ENCODE measurements at regions not wholly inside any gene's neighbourhood (a gene's known extent, or its start where the extent isn't known, plus 50 kb on each side); places are given as distances from the start of the nearest gene placed in this dataset.

DNA sequence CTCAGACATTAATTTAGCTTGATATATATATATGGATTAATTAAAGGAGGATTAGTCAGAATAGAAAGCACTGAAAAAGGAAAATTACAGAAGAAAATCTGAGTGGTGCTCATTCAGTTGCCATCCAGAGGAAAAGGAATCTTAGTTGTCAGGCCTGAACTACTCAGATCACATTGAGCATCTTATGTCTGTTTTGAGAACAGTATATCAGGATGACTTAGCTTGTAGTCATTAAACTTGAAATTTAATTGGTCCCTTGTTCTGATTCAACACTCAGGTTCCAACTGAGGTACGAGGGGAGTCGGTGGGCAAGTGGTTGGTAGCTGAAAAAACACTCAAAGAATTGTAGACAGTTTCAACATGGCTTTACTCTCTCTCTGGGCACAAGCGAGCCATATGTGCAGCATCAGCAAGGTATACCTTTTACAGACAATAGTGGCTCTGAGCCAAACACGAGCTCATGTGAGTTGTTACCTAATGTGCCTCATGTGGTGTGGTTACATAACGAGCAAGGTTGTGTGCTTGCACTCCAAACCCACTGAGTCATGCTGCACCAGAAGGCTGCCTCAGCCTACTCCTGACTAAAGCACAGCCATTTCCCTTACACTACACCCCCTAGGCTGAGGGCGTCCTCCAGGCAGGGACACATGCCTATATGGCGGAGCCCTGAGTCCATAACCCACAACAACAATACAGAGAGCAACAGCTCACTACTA is 73.0 kb upstream of the HMGN3 start:
- ATAC-seq, result no peak
- Histone ChIP-seq H3K36me3 (replicated peaks in 1 of 2; ENCODE audit: insufficient read depth in 1 of 2, low read depth in 2 of 2) (no peaks in the 10 kb centered on the region), H3K27me3 (no peaks in the 10 kb centered on the region), H3K9me3 (no peaks in the 10 kb centered on the region), H3K27ac (no peak overlapping the region), H3K4me3 (no peak overlapping the region), H3K4me1 (no peaks in the 10 kb centered on the region)
- peak in 2 of 4 donors; percentile 7 to 42 for DNase-seq
- no peak for TF ChIP-seq POLR2A (IDR thresholded peaks at IDR 0.05)
- TF ChIP-seq, protein P1, sequence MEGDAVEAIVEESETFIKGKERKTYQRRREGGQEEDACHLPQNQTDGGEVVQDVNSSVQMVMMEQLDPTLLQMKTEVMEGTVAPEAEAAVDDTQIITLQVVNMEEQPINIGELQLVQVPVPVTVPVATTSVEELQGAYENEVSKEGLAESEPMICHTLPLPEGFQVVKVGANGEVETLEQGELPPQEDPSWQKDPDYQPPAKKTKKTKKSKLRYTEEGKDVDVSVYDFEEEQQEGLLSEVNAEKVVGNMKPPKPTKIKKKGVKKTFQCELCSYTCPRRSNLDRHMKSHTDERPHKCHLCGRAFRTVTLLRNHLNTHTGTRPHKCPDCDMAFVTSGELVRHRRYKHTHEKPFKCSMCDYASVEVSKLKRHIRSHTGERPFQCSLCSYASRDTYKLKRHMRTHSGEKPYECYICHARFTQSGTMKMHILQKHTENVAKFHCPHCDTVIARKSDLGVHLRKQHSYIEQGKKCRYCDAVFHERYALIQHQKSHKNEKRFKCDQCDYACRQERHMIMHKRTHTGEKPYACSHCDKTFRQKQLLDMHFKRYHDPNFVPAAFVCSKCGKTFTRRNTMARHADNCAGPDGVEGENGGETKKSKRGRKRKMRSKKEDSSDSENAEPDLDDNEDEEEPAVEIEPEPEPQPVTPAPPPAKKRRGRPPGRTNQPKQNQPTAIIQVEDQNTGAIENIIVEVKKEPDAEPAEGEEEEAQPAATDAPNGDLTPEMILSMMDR (IDR thresholded peaks at IDR 0.05), result no peak
- intact Hi-C loops (cut with DNase I), result no loop called here
- 77 to 82% methylated on average over 5 to 7 of the region's 7 CpGs for WGBS, 2 donors

DNA sequence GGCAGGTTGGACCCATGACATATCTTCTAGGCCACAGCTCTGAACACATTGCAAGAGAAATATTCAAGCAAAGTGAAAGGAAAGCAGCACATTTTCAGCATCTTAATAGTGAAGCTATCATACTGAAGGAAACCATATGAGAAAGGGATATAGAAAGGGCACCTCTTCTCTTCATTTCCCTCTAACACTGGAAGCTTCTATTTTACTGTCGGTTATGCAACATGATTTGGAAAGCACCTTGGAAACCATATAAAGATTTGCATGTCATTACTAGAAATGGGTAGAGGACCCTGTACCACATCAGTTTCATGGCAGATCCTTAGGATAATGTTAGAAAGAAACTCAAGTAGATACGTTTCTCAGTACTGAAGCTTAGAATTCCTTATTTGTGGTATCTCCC is 70.5 kb upstream of the HMGN3 start:
- DNase-seq, result no peak
- WGBS, 2 donors, result 73 to 74% methylated on average over 2 of the region's 2 CpGs
- no peak for ATAC-seq

DNA sequence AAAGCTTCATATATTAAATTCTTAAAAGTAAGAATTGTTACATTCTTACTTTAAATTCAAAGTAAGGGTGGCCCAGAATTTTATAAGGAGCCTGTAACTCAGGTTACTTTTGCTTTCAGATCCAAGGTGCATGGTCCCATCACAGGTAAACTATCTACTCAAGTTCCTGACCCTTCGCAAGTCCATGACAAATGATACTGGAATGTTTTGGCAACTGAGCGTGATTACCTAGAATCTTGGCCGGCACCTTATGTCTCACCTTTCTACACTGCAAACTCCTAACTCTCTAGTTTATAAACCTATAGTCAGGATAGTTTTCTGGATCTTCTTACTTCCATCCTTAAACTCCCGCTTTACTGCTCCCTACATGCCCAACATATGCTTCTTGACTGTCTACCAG is 67.9 kb upstream of the HMGN3 start:
- TF ChIP-seq, protein P1 (IDR thresholded peaks at IDR 0.05), result no peak
- TF ChIP-seq POLR2A (IDR thresholded peaks at IDR 0.05), result no peak
- H3K36me3 ChIP-seq (replicated peaks in 1 of 2; ENCODE audit: insufficient read depth in 1 of 2, low read depth in 2 of 2), result no peaks in the 10 kb centered on the region
- no peak overlapping the region for H3K27ac ChIP-seq
- intact Hi-C loops (cut with DNase I), result no loop called here
- ATAC-seq (no peak), DNase-seq (no peak)
- H3K27me3 ChIP-seq, result no peaks in the 10 kb centered on the region
- no peak overlapping the region for H3K4me3 ChIP-seq
- 75 to 81% methylated on average over 4 of the region's 4 CpGs for WGBS, 2 donors
- no peaks in the 10 kb centered on the region for H3K9me3 ChIP-seq
- H3K4me1 ChIP-seq, result peaks cover 4% of the 10 kb centered on the region

More for the DNA sequence above, 70.5 kb upstream of the HMGN3 start:
- Histone ChIP-seq H3K27me3 (no peaks in the 10 kb centered on the region), H3K36me3 (replicated peaks in 1 of 2; ENCODE audit: insufficient read depth in 1 of 2, low read depth in 2 of 2) (no peaks in the 10 kb centered on the region), H3K4me3 (no peak overlapping the region), H3K9me3 (no peaks in the 10 kb centered on the region), H3K4me1 (peaks cover 4% of the 10 kb centered on the region), H3K27ac (no peak overlapping the region)
- TF ChIP-seq, protein P1 (IDR thresholded peaks at IDR 0.05), result no peak
- intact Hi-C loops (cut with DNase I), result no loop called here

DNA sequence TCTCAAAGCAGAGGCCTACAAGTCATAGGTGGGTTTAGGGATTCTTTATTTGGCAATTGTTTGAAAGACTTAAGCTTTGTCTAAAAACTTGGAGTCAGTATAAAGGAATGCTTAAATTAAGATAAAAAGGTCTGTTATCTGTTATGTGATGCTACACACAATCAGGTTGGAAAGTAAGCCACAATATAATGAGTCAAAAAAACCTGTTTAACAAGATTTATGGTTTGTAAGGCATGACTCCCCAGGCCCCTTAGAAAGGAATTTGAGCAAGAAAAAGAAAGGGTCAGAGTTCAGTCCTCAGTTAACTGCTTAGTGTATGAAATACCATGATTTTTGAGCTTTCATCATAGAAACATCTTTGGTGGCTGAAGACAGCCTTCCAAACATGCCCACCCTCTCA is 66.8 kb upstream of the HMGN3 start:
- intact Hi-C loops (cut with DNase I), result no loop called here
- TF ChIP-seq, protein P1 (IDR thresholded peaks at IDR 0.05), result no peak
- TF ChIP-seq POLR2A (IDR thresholded peaks at IDR 0.05), result no peak
- DNase-seq, result no peak

DNA sequence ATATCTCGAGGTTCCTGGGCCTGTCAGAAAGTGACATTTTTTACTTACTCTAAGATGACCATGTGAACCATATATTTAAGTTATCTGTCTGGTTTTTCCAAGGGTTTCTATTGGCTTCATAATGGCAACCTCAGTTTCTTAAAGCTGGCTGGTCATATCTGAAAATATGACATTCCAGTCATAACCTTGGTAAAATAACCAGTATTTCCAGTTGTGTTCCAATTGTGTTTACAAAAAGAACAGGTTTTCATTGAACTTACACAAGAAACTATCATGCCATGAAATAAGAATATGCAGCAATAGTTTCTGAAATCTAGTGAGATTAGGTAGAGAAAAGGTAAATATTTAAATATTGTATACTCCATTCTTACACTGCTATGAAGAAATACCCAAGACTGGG is 61.7 kb upstream of the HMGN3 start:
- Histone ChIP-seq H3K27ac (no peak overlapping the region), H3K4me3 (no peak overlapping the region), H3K27me3 (no peaks in the 10 kb centered on the region), H3K36me3 (replicated peaks in 1 of 2; ENCODE audit: insufficient read depth in 1 of 2, low read depth in 2 of 2) (no peaks in the 10 kb centered on the region), H3K4me1 (no peaks in the 10 kb centered on the region), H3K9me3 (no peaks in the 10 kb centered on the region)
- ATAC-seq (no peak), DNase-seq (no peak)
- intact Hi-C loops (cut with DNase I), result no loop called here
- TF ChIP-seq, protein P1 (IDR thresholded peaks at IDR 0.05), result no peak
- TF ChIP-seq POLR2A (IDR thresholded peaks at IDR 0.05), result no peak
- 77 to 92% methylated on average over 1 of the region's 1 CpG for WGBS, 2 donors

More for the DNA sequence above, 66.8 kb upstream of the HMGN3 start:
- Histone ChIP-seq H3K4me1 (peaks cover 4% of the 10 kb centered on the region), H3K9me3 (no peaks in the 10 kb centered on the region), H3K36me3 (replicated peaks in 1 of 2; ENCODE audit: insufficient read depth in 1 of 2, low read depth in 2 of 2) (no peaks in the 10 kb centered on the region), H3K27ac (no peak overlapping the region), H3K4me3 (no peak overlapping the region), H3K27me3 (no peaks in the 10 kb centered on the region)
- no peak for ATAC-seq
